ENCODE measurements at regions not wholly inside any gene's neighbourhood (a gene's known extent, or its start where the extent isn't known, plus 50 kb on each side); places are given as distances from the start of the nearest gene placed in this dataset.

DNA sequence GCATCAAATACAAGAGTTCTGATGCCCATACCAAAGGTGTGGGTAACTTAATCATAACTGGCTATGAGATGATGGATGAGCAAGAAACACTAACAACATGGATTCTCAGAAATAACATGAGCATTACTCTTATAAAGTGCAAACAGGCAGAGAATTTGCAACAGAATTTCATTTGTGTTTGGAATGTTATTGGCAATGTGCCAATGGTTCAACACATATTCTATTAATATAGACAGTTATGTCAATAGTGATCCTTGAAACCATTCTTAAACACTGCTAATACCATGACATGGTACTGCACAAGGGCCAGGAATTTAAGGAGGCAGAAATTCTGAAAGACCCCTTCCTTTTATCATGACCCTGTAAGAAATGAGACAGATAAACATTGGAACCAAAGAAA is 217.1 kb upstream of the WSB1 start:
- H4K20me1 ChIP-seq (ENCODE audit: insufficient read depth), result no peaks in the 10 kb centered on the region
- no peak overlapping the region for H3K4me3 ChIP-seq (ENCODE audit: low read length)
- H3K9ac ChIP-seq (ENCODE audit: low read length), result no peak overlapping the region
- no peaks in the 10 kb centered on the region for H3K9me2 ChIP-seq (ENCODE audit: insufficient read depth, low read length)
- H3K27me3 ChIP-seq (ENCODE audit: insufficient read depth, low read depth, low read length), result no peaks in the 10 kb centered on the region
- H3K79me2 ChIP-seq (replicated peaks; ENCODE audit: insufficient read depth, low read length), result no peaks in the 10 kb centered on the region
- H3K36me3 ChIP-seq (ENCODE audit: insufficient read depth, low read length), result no peaks in the 10 kb centered on the region
- no peak overlapping the region for H2AFZ ChIP-seq (ENCODE audit: low read depth, low read length)
- TF ChIP-seq POLR2AphosphoS5 (IDR thresholded peaks at IDR 0.05), result no peak
- no peak for TF ChIP-seq TAF1 (IDR thresholded peaks at IDR 0.05; ENCODE audit: low read depth)
- TF ChIP-seq, protein P1, sequence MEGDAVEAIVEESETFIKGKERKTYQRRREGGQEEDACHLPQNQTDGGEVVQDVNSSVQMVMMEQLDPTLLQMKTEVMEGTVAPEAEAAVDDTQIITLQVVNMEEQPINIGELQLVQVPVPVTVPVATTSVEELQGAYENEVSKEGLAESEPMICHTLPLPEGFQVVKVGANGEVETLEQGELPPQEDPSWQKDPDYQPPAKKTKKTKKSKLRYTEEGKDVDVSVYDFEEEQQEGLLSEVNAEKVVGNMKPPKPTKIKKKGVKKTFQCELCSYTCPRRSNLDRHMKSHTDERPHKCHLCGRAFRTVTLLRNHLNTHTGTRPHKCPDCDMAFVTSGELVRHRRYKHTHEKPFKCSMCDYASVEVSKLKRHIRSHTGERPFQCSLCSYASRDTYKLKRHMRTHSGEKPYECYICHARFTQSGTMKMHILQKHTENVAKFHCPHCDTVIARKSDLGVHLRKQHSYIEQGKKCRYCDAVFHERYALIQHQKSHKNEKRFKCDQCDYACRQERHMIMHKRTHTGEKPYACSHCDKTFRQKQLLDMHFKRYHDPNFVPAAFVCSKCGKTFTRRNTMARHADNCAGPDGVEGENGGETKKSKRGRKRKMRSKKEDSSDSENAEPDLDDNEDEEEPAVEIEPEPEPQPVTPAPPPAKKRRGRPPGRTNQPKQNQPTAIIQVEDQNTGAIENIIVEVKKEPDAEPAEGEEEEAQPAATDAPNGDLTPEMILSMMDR (IDR thresholded peaks at IDR 0.05; ENCODE audit: poor library complexity, severe bottlenecking), result no peak
- H3F3A ChIP-seq (ENCODE audit: insufficient read depth, low read length, poor library complexity, severe bottlenecking), result no peaks in the 10 kb centered on the region
- H3K9me3 ChIP-seq (ENCODE audit: low read length), result peaks cover 3% of the 10 kb centered on the region
- no peak overlapping the region for H3K27ac ChIP-seq (ENCODE audit: low read length)
- no peak overlapping the region for H3K4me2 ChIP-seq (ENCODE audit: low read length)

- Histone ChIP-seq H4K20me1 (ENCODE audit: insufficient read depth) (no peaks in the 10 kb centered on the region), H3K27me3 (ENCODE audit: insufficient read depth, low read depth, low read length) (no peaks in the 10 kb centered on the region), H3K36me3 (ENCODE audit: insufficient read depth, low read length) (no peaks in the 10 kb centered on the region), H2AFZ (ENCODE audit: low read depth, low read length) (no peak overlapping the region), H3K27ac (ENCODE audit: low read length) (no peak overlapping the region), H3K9me2 (ENCODE audit: insufficient read depth, low read length) (no peaks in the 10 kb centered on the region), H3K4me2 (ENCODE audit: low read length) (no peak overlapping the region), H3K4me3 (ENCODE audit: low read length) (no peak overlapping the region), H3K79me2 (replicated peaks; ENCODE audit: insufficient read depth, low read length) (no peaks in the 10 kb centered on the region), H3F3A (ENCODE audit: insufficient read depth, low read length, poor library complexity, severe bottlenecking) (no peaks in the 10 kb centered on the region), H3K9me3 (ENCODE audit: low read length) (peaks cover 11% of the 10 kb centered on the region), H3K9ac (ENCODE audit: low read length) (no peak overlapping the region)
- no peak for TF ChIP-seq SMC3 (conservative IDR thresholded peaks at IDR 0.05; ENCODE audit: poor library complexity)
- TF ChIP-seq EP300 (conservative IDR thresholded peaks at IDR 0.05; ENCODE audit: poor library complexity, severe bottlenecking), result no peak
- TF ChIP-seq EZH2 (IDR thresholded peaks at IDR 0.05; ENCODE audit: borderline replicate concordance, insufficient read depth, low read length, poor library complexity, severe bottlenecking), result no peak
- TF ChIP-seq TAF1 (IDR thresholded peaks at IDR 0.05; ENCODE audit: low read depth), result no peak
- TF ChIP-seq RAD21 (conservative IDR thresholded peaks at IDR 0.05), result no peak
Observed at GRCh38 chr17:27078296-27078695, 215.6 kb upstream of the WSB1 start.

- Histone ChIP-seq H3K4me2 (ENCODE audit: low read length) (no peak overlapping the region), H3F3A (ENCODE audit: insufficient read depth, low read length, poor library complexity, severe bottlenecking) (no peaks in the 10 kb centered on the region), H2AFZ (ENCODE audit: low read depth, low read length) (no peak overlapping the region), H3K36me3 (ENCODE audit: insufficient read depth, low read length) (no peaks in the 10 kb centered on the region), H4K20me1 (ENCODE audit: insufficient read depth) (no peaks in the 10 kb centered on the region), H3K27ac (ENCODE audit: low read length) (no peak overlapping the region), H3K4me3 (ENCODE audit: low read length) (no peak overlapping the region), H3K27me3 (ENCODE audit: insufficient read depth, low read depth, low read length) (no peaks in the 10 kb centered on the region), H3K9me2 (ENCODE audit: insufficient read depth, low read length) (no peaks in the 10 kb centered on the region), H3K9me3 (ENCODE audit: low read length) (peaks cover 11% of the 10 kb centered on the region), H3K9ac (ENCODE audit: low read length) (no peak overlapping the region), H3K79me2 (replicated peaks; ENCODE audit: insufficient read depth, low read length) (no peaks in the 10 kb centered on the region)
- TF ChIP-seq RAD21 (conservative IDR thresholded peaks at IDR 0.05) (no peak), SMC3 (conservative IDR thresholded peaks at IDR 0.05; ENCODE audit: poor library complexity) (no peak), EZH2 (IDR thresholded peaks at IDR 0.05; ENCODE audit: borderline replicate concordance, insufficient read depth, low read length, poor library complexity, severe bottlenecking) (no peak), MXI1 (conservative IDR thresholded peaks at IDR 0.05; ENCODE audit: poor library complexity, severe bottlenecking) (no peak), TAF1 (IDR thresholded peaks at IDR 0.05; ENCODE audit: low read depth) (no peak), POLR2AphosphoS5 (IDR thresholded peaks at IDR 0.05) (no peak)
- TF ChIP-seq, protein P2, sequence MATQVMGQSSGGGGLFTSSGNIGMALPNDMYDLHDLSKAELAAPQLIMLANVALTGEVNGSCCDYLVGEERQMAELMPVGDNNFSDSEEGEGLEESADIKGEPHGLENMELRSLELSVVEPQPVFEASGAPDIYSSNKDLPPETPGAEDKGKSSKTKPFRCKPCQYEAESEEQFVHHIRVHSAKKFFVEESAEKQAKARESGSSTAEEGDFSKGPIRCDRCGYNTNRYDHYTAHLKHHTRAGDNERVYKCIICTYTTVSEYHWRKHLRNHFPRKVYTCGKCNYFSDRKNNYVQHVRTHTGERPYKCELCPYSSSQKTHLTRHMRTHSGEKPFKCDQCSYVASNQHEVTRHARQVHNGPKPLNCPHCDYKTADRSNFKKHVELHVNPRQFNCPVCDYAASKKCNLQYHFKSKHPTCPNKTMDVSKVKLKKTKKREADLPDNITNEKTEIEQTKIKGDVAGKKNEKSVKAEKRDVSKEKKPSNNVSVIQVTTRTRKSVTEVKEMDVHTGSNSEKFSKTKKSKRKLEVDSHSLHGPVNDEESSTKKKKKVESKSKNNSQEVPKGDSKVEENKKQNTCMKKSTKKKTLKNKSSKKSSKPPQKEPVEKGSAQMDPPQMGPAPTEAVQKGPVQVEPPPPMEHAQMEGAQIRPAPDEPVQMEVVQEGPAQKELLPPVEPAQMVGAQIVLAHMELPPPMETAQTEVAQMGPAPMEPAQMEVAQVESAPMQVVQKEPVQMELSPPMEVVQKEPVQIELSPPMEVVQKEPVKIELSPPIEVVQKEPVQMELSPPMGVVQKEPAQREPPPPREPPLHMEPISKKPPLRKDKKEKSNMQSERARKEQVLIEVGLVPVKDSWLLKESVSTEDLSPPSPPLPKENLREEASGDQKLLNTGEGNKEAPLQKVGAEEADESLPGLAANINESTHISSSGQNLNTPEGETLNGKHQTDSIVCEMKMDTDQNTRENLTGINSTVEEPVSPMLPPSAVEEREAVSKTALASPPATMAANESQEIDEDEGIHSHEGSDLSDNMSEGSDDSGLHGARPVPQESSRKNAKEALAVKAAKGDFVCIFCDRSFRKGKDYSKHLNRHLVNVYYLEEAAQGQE (IDR thresholded peaks at IDR 0.05; ENCODE audit: borderline replicate concordance), result no peak
Observed at GRCh38 chr17:27079660-27080059, 214.3 kb upstream of the WSB1 start.

Data from neural cell (in vitro differentiated cells).